ENCODE measurements at regions not wholly inside any gene's neighbourhood (a gene's known extent, or its start where the extent isn't known, plus 50 kb on each side); places are given as distances from the start of the nearest gene placed in this dataset.

DNA sequence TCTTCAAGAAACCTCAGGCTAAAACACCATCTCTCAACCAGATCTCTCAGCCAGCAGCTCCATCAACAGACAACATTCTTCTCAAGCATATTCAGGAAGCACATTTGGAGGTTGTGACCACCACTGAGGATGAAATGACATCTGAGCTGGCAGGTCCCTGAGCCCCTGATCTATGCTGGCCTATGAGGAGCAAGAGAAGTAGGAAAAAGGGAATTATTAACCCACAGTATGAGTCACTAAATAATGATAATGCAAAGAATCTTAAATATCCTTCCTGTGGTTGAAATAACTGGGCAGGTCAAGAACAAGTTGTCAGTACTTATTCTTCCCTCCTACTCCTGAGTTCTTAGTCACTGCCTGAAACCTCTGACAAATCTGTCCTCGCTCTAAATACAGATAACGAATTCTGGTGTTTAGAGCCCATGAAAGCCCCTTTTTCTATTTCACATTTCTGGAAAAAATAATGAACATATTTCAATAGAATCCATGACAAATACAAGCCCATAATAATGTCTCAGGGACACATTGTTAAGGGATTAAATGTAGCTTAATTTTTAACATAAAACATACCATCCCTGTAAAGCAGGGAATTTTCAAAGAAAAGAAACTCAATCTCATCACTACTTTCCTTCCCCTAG lies 225.8 kb upstream of the IRS2 start:
- POLR2A ChIA-PET: no interaction called here
- Mint-ChIP-seq H3K4me3 (no peak overlapping the region), H3K4me1 (no peaks in the 10 kb centered on the region), H3K27ac (no peak overlapping the region), H3K9me3 (no peaks in the 10 kb centered on the region), H3K36me3 (no peaks in the 10 kb centered on the region), H3K27me3 (peaks cover 0 to 2% of the 10 kb centered on the region in 2 donors)
- Histone ChIP-seq H3K27me3 (ENCODE audit: insufficient read depth, low read length, poor library complexity, severe bottlenecking) (no peaks in the 10 kb centered on the region), H3K9me3 (ENCODE audit: low read length) (no peaks in the 10 kb centered on the region), H3K36me3 (ENCODE audit: insufficient read depth, low read length) (no peaks in the 10 kb centered on the region), H3K4me3 (ENCODE audit: low read length) (no peak overlapping the region), H3K27ac (ENCODE audit: low read depth, low read length) (no peak overlapping the region), H3K4me1 (ENCODE audit: insufficient read depth, low read length) (no peaks in the 10 kb centered on the region)
- CTCF ChIA-PET: no interaction called here
- no peak for DNase-seq

- Mint-ChIP-seq H3K36me3 (no peaks in the 10 kb centered on the region), H3K9me3 (peaks cover 0 to 2% (median 0%) of the 10 kb centered on the region in 5 donors), H3K27ac (no peak overlapping the region), H3K27me3 (peaks cover 0 to 2% of the 10 kb centered on the region in 2 donors), H3K4me1 (no peaks in the 10 kb centered on the region), H3K4me3 (no peak overlapping the region)
- ChIA-PET CTCF (no interaction called here), POLR2A (no interaction called here)
- Histone ChIP-seq H3K27me3 (ENCODE audit: insufficient read depth, low read length, poor library complexity, severe bottlenecking) (no peaks in the 10 kb centered on the region), H3K9me3 (ENCODE audit: low read length) (no peaks in the 10 kb centered on the region), H3K27ac (ENCODE audit: low read depth, low read length) (no peak overlapping the region), H3K4me1 (ENCODE audit: insufficient read depth, low read length) (no peaks in the 10 kb centered on the region), H3K4me3 (ENCODE audit: low read length) (no peak overlapping the region), H3K36me3 (ENCODE audit: insufficient read depth, low read length) (no peaks in the 10 kb centered on the region)
- DNase-seq: no peak
These were observed 224.2 kb upstream of the IRS2 start for GRCh38 chr13:110010404-110011138.

DNA sequence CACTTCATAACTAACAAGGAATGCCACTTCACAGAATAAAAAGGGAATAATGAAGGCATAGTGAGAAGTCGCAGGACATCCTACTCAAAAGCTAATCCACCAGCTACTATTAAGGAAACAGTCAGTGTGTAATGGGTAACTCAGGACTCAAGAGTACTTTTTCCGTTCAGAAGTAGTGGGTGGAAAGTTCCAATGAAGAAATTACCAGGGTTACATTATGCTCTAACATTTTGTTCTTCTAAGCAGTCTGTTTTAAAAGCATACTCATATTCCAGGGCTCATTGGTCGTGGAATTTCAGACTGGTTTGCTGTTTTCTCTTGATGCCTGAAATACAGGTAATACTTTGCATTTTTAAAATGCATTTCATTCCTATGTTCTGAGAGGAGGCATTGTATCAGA lies 222.4 kb upstream of the IRS2 start:
- Mint-ChIP-seq H3K27ac (no peak overlapping the region), H3K9me3 (peaks cover 0 to 2% (median 0%) of the 10 kb centered on the region in 5 donors), H3K27me3 (peaks cover 0 to 2% of the 10 kb centered on the region in 2 donors), H3K4me3 (no peak overlapping the region), H3K4me1 (no peaks in the 10 kb centered on the region), H3K36me3 (no peaks in the 10 kb centered on the region)
- H3K4me3 ChIP-seq (ENCODE audit: low read length): no peak overlapping the region
- H3K27ac ChIP-seq (ENCODE audit: low read depth, low read length): no peak overlapping the region
- POLR2A ChIA-PET: no interaction called here
- no peaks in the 10 kb centered on the region for H3K27me3 ChIP-seq (ENCODE audit: insufficient read depth, low read length, poor library complexity, severe bottlenecking)
- DNase-seq: no peak
- H3K9me3 ChIP-seq (ENCODE audit: low read length): no peaks in the 10 kb centered on the region
- no peaks in the 10 kb centered on the region for H3K4me1 ChIP-seq (ENCODE audit: insufficient read depth, low read length)
- CTCF ChIA-PET: interaction anchor here (0.6 kb wide), 1 partner anchor 15 kb away, joined by 3 read pairs; no protein-coding TSS in a partner anchor
- H3K36me3 ChIP-seq (ENCODE audit: insufficient read depth, low read length): no peaks in the 10 kb centered on the region

DNA sequence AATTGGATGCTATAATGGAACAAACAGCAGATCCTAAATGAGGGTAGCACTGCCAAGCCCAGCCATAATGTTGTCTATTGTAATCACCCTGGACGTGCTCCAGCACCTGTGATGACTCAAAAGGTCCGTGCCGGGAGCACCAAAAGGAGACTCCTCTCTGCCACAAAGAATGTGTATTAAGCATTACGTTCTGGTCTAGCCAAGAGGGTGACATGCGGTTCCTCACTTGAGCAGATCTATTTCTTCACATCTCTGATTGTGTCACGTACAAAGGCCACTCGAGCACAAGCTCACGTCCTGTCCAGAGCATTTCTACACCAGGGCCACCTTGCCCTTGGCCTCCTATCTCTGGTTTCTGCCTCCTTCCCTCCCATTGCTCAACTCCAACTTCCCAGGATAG lies 219.9 kb upstream of the IRS2 start:
- Mint-ChIP-seq H3K27ac (no peak overlapping the region), H3K4me1 (no peaks in the 10 kb centered on the region), H3K9me3 (peaks cover 0 to 9% (median 0%) of the 10 kb centered on the region in 5 donors), H3K4me3 (no peak overlapping the region), H3K36me3 (no peaks in the 10 kb centered on the region), H3K27me3 (no peaks in the 10 kb centered on the region)
- CTCF ChIA-PET: no interaction called here
- no peak for DNase-seq
- Histone ChIP-seq H3K36me3 (ENCODE audit: insufficient read depth, low read length) (no peaks in the 10 kb centered on the region), H3K9me3 (ENCODE audit: low read length) (no peaks in the 10 kb centered on the region), H3K4me3 (ENCODE audit: low read length) (no peak overlapping the region), H3K27me3 (ENCODE audit: insufficient read depth, low read length, poor library complexity, severe bottlenecking) (no peaks in the 10 kb centered on the region), H3K4me1 (ENCODE audit: insufficient read depth, low read length) (no peaks in the 10 kb centered on the region), H3K27ac (ENCODE audit: low read depth, low read length) (no peak overlapping the region)
- POLR2A ChIA-PET: no interaction called here

GRCh38 chr13:110005563-110005962 lies 219.2 kb upstream of the IRS2 start:
- H3K4me3 ChIP-seq (ENCODE audit: low read length): no peak overlapping the region
- no peaks in the 10 kb centered on the region for H3K9me3 ChIP-seq (ENCODE audit: low read length)
- H3K36me3 ChIP-seq (ENCODE audit: insufficient read depth, low read length): no peaks in the 10 kb centered on the region
- Mint-ChIP-seq H3K36me3 (no peaks in the 10 kb centered on the region), H3K27me3 (no peaks in the 10 kb centered on the region), H3K4me3 (no peak overlapping the region), H3K27ac (no peak overlapping the region), H3K4me1 (no peaks in the 10 kb centered on the region), H3K9me3 (peaks cover 0 to 9% (median 0%) of the 10 kb centered on the region in 5 donors)
- ChIA-PET CTCF (no interaction called here), POLR2A (no interaction called here)
- H3K27me3 ChIP-seq (ENCODE audit: insufficient read depth, low read length, poor library complexity, severe bottlenecking): no peaks in the 10 kb centered on the region
- H3K27ac ChIP-seq (ENCODE audit: low read depth, low read length): no peak overlapping the region
- DNase-seq: no peak
- no peaks in the 10 kb centered on the region for H3K4me1 ChIP-seq (ENCODE audit: insufficient read depth, low read length)

- Histone ChIP-seq H3K4me3 (ENCODE audit: low read length) (no peak overlapping the region), H3K4me1 (ENCODE audit: insufficient read depth, low read length) (no peaks in the 10 kb centered on the region), H3K27me3 (ENCODE audit: insufficient read depth, low read length, poor library complexity, severe bottlenecking) (no peaks in the 10 kb centered on the region), H3K27ac (ENCODE audit: low read depth, low read length) (no peak overlapping the region), H3K36me3 (ENCODE audit: insufficient read depth, low read length) (no peaks in the 10 kb centered on the region), H3K9me3 (ENCODE audit: low read length) (no peaks in the 10 kb centered on the region)
- CTCF ChIA-PET: no interaction called here
- Mint-ChIP-seq H3K27me3 (no peaks in the 10 kb centered on the region), H3K36me3 (no peaks in the 10 kb centered on the region), H3K27ac (no peak overlapping the region), H3K4me1 (no peaks in the 10 kb centered on the region), H3K9me3 (peaks cover 0 to 9% (median 0%) of the 10 kb centered on the region in 5 donors), H3K4me3 (no peak overlapping the region)
- no peak for DNase-seq
- POLR2A ChIA-PET: no interaction called here
These were observed 218.4 kb upstream of the IRS2 start for GRCh38 chr13:110004814-110005213.

- POLR2A ChIA-PET: no interaction called here
- Histone ChIP-seq H3K9me3 (ENCODE audit: low read length) (no peaks in the 10 kb centered on the region), H3K36me3 (ENCODE audit: insufficient read depth, low read length) (no peaks in the 10 kb centered on the region), H3K4me3 (ENCODE audit: low read length) (no peak overlapping the region), H3K27me3 (ENCODE audit: insufficient read depth, low read length, poor library complexity, severe bottlenecking) (no peaks in the 10 kb centered on the region), H3K4me1 (ENCODE audit: insufficient read depth, low read length) (no peaks in the 10 kb centered on the region), H3K27ac (ENCODE audit: low read depth, low read length) (no peak overlapping the region)
- H3K4me1 Mint-ChIP-seq: no peaks in the 10 kb centered on the region
- peaks cover 0 to 1% of the 10 kb centered on the region in 2 donors for H3K27me3 Mint-ChIP-seq
- H3K9me3 Mint-ChIP-seq: peaks cover 0 to 9% (median 0%) of the 10 kb centered on the region in 5 donors
- no peaks in the 10 kb centered on the region for H3K36me3 Mint-ChIP-seq
- DNase-seq: no peak
- no peak overlapping the region for H3K4me3 Mint-ChIP-seq
- H3K27ac Mint-ChIP-seq: no peak overlapping the region
- CTCF ChIA-PET: no interaction called here
These were observed 215.4 kb upstream of the IRS2 start for GRCh38 chr13:110001670-110002275.

DNA sequence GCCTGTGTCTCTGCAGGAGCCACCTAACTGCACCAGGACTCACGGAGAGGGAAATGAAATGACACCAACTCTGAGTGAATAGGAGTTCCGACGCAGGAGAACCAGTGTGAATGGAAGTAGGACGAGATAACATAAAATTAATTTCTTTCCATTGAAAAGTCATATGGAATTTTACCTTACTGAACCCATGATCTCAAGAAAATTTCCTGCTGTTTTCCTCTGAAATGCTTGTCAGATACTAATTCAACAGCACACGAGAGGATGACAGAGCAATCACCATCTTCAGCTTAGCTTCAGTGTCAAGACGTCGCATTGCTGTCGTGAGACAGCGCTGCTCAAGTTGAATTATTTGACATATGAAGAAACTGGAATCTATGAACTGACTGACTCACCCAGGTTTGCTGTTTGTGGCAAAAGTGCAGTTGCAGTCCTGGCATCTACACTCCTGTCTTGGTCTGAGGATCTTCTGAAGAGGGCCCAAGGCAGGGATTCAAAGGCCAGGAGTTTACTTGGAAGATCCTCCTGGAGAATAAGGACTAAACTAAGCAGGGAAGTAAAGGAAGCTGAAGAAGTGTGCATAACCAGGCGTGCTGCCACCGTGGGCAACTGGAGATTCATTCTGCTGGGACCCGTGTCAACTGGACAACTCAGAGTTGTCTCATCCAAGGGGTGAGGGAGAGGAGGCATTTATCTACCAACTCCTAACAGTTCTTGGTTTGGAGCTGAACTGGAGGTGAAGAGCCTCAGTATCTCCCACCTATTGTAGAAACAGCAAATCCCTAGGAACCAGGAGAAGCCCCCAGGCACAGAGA lies 214.4 kb upstream of the IRS2 start:
- Histone ChIP-seq H3K36me3 (ENCODE audit: insufficient read depth, low read length) (no peaks in the 10 kb centered on the region), H3K4me3 (ENCODE audit: low read length) (no peak overlapping the region), H3K9me3 (ENCODE audit: low read length) (no peaks in the 10 kb centered on the region), H3K27me3 (ENCODE audit: insufficient read depth, low read length, poor library complexity, severe bottlenecking) (no peaks in the 10 kb centered on the region), H3K4me1 (ENCODE audit: insufficient read depth, low read length) (no peaks in the 10 kb centered on the region), H3K27ac (ENCODE audit: low read depth, low read length) (no peak overlapping the region)
- CTCF ChIA-PET: no interaction called here
- no peak overlapping the region for H3K27ac Mint-ChIP-seq
- H3K36me3 Mint-ChIP-seq: no peaks in the 10 kb centered on the region
- no peaks in the 10 kb centered on the region for H3K4me1 Mint-ChIP-seq
- POLR2A ChIA-PET: no interaction called here
- H3K4me3 Mint-ChIP-seq: no peak overlapping the region
- peaks cover 0 to 9% (median 0%) of the 10 kb centered on the region in 5 donors for H3K9me3 Mint-ChIP-seq
- DNase-seq: no peak
- peaks cover 0 to 1% of the 10 kb centered on the region in 2 donors for H3K27me3 Mint-ChIP-seq

Measured in CD8-positive, alpha-beta memory T cell (primary cell).